DND-41 (cell line): ENCODE measurements at regions not wholly inside any gene's neighbourhood (a gene's known extent, or its start where the extent isn't known, plus 50 kb on each side); places are given as distances from the start of the nearest gene placed in this dataset.

Experiments used
- ATAC-seq: fragments of 200-7000 bp; cut with Tn5 transposase; 3 replicates; pipeline ENCODE4 v1.9.1; 2021; ENCODE audit warnings: low read depth; ENCODE audit not compliant: insufficient read depth
- DNase-seq: peaks from one replicate; pipeline ENCODE4 v3.0.0-alpha.2; 2020
- H2AFZ ChIP-seq: 2 replicates; pipeline ENCODE4 v1.6.0; 2012; ENCODE audit warnings: low read depth, low read length
- H3K27ac ChIP-seq: 2 replicates; pipeline ENCODE4 v1.5.1; 2012; ENCODE audit warnings: low read length, inconsistent platforms
- H3K27me3 ChIP-seq: fragments of 200-600 bp; sonication (generic); 2 replicates; pipeline ENCODE4 v1.6.0; 2012; ENCODE audit warnings: low read length, mild to moderate bottlenecking, inconsistent platforms; ENCODE audit not compliant: insufficient read depth, poor library complexity
- H3K36me3 ChIP-seq: 2 replicates; pipeline ENCODE4 v1.5.1; 2012; ENCODE audit warnings: low read length, inconsistent platforms; ENCODE audit not compliant: insufficient read depth
- H3K4me1 ChIP-seq: 2 replicates; pipeline ENCODE4 v1.5.1; 2012; ENCODE audit warnings: mild to moderate bottlenecking, low read length; ENCODE audit not compliant: insufficient read depth
- H3K4me2 ChIP-seq: 2 replicates; pipeline ENCODE4 v1.6.0; 2012; ENCODE audit warnings: mild to moderate bottlenecking, moderate library complexity, low read length, inconsistent platforms; ENCODE audit not compliant: insufficient read depth
- H3K4me3 ChIP-seq, 2 experiments: fragments of 200-600 bp in 1 of 2; shearing (Covaris generic) in 1 of 2; 2 replicates each; pipeline ENCODE4 v1.5.1; 2012 to 2016; ENCODE audit warnings: inconsistent platforms in 2 of 2, low read length in 2 of 2, mild to moderate bottlenecking in 2 of 2, low read depth in 1 of 2, moderate library complexity in 1 of 2
- H3K79me2 ChIP-seq: 2 replicates; pipeline ENCODE4 v1.6.0; 2012; ENCODE audit warnings: low read length, inconsistent platforms; ENCODE audit not compliant: insufficient read depth
- H3K9ac ChIP-seq: 2 replicates; pipeline ENCODE4 v1.6.0; 2012; ENCODE audit warnings: low read depth, mild to moderate bottlenecking, inconsistent platforms, low read length, moderate library complexity
- H3K9me3 ChIP-seq: 2 replicates; pipeline ENCODE4 v1.5.1; 2012; ENCODE audit warnings: low read length, moderate library complexity, mild to moderate bottlenecking, inconsistent platforms; ENCODE audit not compliant: insufficient read depth, severe bottlenecking
- H4K20me1 ChIP-seq: 2 replicates; pipeline ENCODE4 v1.6.0; 2012; ENCODE audit warnings: low read length; ENCODE audit not compliant: insufficient read depth
- CTCF ChIP-seq: IDR thresholded peaks from 2 replicates; pipeline ENCODE4 v1.5.1; 2012; ENCODE audit warnings: borderline replicate concordance, low read length, moderate library complexity, mild to moderate bottlenecking; ENCODE audit not compliant: poor library complexity, severe bottlenecking; ENCODE audit errors: extremely low read depth
- EZH2 ChIP-seq: IDR thresholded peaks from 3 replicates; pipeline ENCODE4 v1.6.1; 2012; ENCODE audit warnings: borderline replicate concordance, low read depth, mild to moderate bottlenecking, moderate library complexity, low read length, inconsistent platforms; ENCODE audit not compliant: severe bottlenecking

- no peaks in the 10 kb centered on the region for H3K36me3 ChIP-seq
- no peak overlapping the region for H3K4me3 ChIP-seq
- H2AFZ ChIP-seq: no peak overlapping the region
- peaks cover 4% of the 10 kb centered on the region for H3K9me3 ChIP-seq
- no peak overlapping the region for H3K27ac ChIP-seq
- H3K4me2 ChIP-seq: no peak overlapping the region
- no peaks in the 10 kb centered on the region for H3K4me1 ChIP-seq
- TF ChIP-seq EZH2 (no peak), CTCF (no peak)
- no peaks in the 10 kb centered on the region for H3K79me2 ChIP-seq
- H3K9ac ChIP-seq: no peak overlapping the region
- no peak for ATAC-seq
- H4K20me1 ChIP-seq: no peaks in the 10 kb centered on the region
- no peak for DNase-seq
- no peaks in the 10 kb centered on the region for H3K27me3 ChIP-seq
These were observed 99.4 kb downstream of the LITAF start for GRCh38 chr16:11487289-11487688.

GRCh38 chr16:11488304-11488703 lies 98.4 kb downstream of the LITAF start:
- ATAC-seq (no peak), DNase-seq (no peak)
- no peak overlapping the region for H2AFZ ChIP-seq
- no peak overlapping the region for H3K4me3 ChIP-seq
- H3K9ac ChIP-seq: no peak overlapping the region
- no peaks in the 10 kb centered on the region for H3K36me3 ChIP-seq
- TF ChIP-seq EZH2 (no peak), CTCF (no peak)
- no peak overlapping the region for H3K27ac ChIP-seq
- no peak overlapping the region for H3K4me2 ChIP-seq
- no peaks in the 10 kb centered on the region for H3K27me3 ChIP-seq
- H3K79me2 ChIP-seq: no peaks in the 10 kb centered on the region
- H4K20me1 ChIP-seq: no peaks in the 10 kb centered on the region
- no peaks in the 10 kb centered on the region for H3K4me1 ChIP-seq
- peaks cover 2% of the 10 kb centered on the region for H3K9me3 ChIP-seq

- Histone ChIP-seq H3K4me2 (no peak overlapping the region), H3K4me1 (peaks cover 3% of the 10 kb centered on the region), H3K9ac (no peak overlapping the region), H4K20me1 (peaks cover 3% of the 10 kb centered on the region; the same call in 1 of the 2 replicates), H3K9me3 (peaks cover 2% of the 10 kb centered on the region), H3K27ac (no peak overlapping the region), H2AFZ (no peak overlapping the region), H3K79me2 (no peaks in the 10 kb centered on the region), H3K27me3 (no peaks in the 10 kb centered on the region), H3K36me3 (no peaks in the 10 kb centered on the region), H3K4me3 (no peak overlapping the region)
- ATAC-seq (no peak), DNase-seq (no peak)
- no peak for TF ChIP-seq EZH2
- no peak for TF ChIP-seq CTCF
These were observed 95.2 kb downstream of the LITAF start for GRCh38 chr16:11491524-11491923.
